ENCODE measurements at regions not wholly inside any gene's neighbourhood (a gene's known extent, or its start where the extent isn't known, plus 50 kb on each side); places are given as distances from the start of the nearest gene placed in this dataset.

GRCh38 chr16:29307598-29308507 is 98.7 kb downstream of the NPIPB11 start:
- TF ChIP-seq CTCF (IDR thresholded peaks at IDR 0.05) = no peak
- no peak for TF ChIP-seq POLR2A (IDR thresholded peaks at IDR 0.05)
